ES-I3 (cell line): ENCODE measurements at regions not wholly inside any gene's neighbourhood (a gene's known extent, or its start where the extent isn't known, plus 50 kb on each side); places are given as distances from the start of the nearest gene placed in this dataset.

ENCODE experiments used
- H3K36me3 ChIP-seq: 2 replicates; pipeline ENCODE4 v1.6.1; 2013; ENCODE audit warnings: mild to moderate bottlenecking, low read length, control low read depth, moderate library complexity; ENCODE audit not compliant: insufficient read depth
- H3K4me1 ChIP-seq: 2 replicates; pipeline ENCODE4 v1.6.1; 2013; ENCODE audit warnings: mild to moderate bottlenecking, control low read depth, low read length; ENCODE audit not compliant: insufficient read depth
- H3K9ac ChIP-seq: 2 replicates; pipeline ENCODE4 v1.6.1; 2013; ENCODE audit warnings: low read depth, mild to moderate bottlenecking, low read length, moderate library complexity
- H3K9me3 ChIP-seq: 2 replicates; pipeline ENCODE4 v1.6.1; 2013; ENCODE audit warnings: mild to moderate bottlenecking, low read length, moderate library complexity; ENCODE audit not compliant: control insufficient read depth, insufficient read depth

GRCh38 chr5:56624751-56625150, 190.6 kb upstream of the MAP3K1 start:
- no peaks in the 10 kb centered on the region; the same call in 1 of the 2 replicates for H3K9me3 ChIP-seq
- H3K4me1 ChIP-seq: no peaks in the 10 kb centered on the region
- no peaks in the 10 kb centered on the region for H3K36me3 ChIP-seq
- no peak overlapping the region for H3K9ac ChIP-seq

GRCh38 chr5:56622141-56622540, 193.2 kb upstream of the MAP3K1 start:
- H3K9ac ChIP-seq: no peak overlapping the region

GRCh38 chr5:56620903-56621677, 194.3 kb upstream of the MAP3K1 start:
- Histone ChIP-seq H3K9me3 (no peaks in the 10 kb centered on the region), H3K4me1 (no peaks in the 10 kb centered on the region), H3K9ac (no peak overlapping the region), H3K36me3 (no peaks in the 10 kb centered on the region)

More at GRCh38 chr5:56622141-56622540, 193.2 kb upstream of the MAP3K1 start:
- Histone ChIP-seq H3K4me1 (no peaks in the 10 kb centered on the region), H3K9me3 (no peaks in the 10 kb centered on the region; the same call in 1 of the 2 replicates), H3K36me3 (no peaks in the 10 kb centered on the region)

GRCh38 chr5:56617998-56618397, 197.4 kb upstream of the MAP3K1 start:
- Histone ChIP-seq H3K9ac (no peak overlapping the region), H3K9me3 (no peaks in the 10 kb centered on the region), H3K4me1 (no peaks in the 10 kb centered on the region), H3K36me3 (no peaks in the 10 kb centered on the region)

- Histone ChIP-seq H3K9ac (no peak overlapping the region), H3K36me3 (no peaks in the 10 kb centered on the region), H3K9me3 (no peaks in the 10 kb centered on the region), H3K4me1 (no peaks in the 10 kb centered on the region)
Measured at GRCh38 chr5:56616454-56617160, 198.7 kb upstream of the MAP3K1 start.

- Histone ChIP-seq H3K36me3 (no peaks in the 10 kb centered on the region), H3K4me1 (no peaks in the 10 kb centered on the region), H3K9me3 (0 out of 2 replicates have a peak, but pooled peaks cover 4% of the 10 kb centered on the region), H3K9ac (no peak overlapping the region)
Measured at GRCh38 chr5:56615361-56616153, 199.8 kb upstream of the MAP3K1 start.

- Histone ChIP-seq H3K9ac (no peak overlapping the region), H3K9me3 (0 out of 2 replicates have a peak, but pooled peaks cover 4% of the 10 kb centered on the region), H3K36me3 (no peaks in the 10 kb centered on the region), H3K4me1 (peaks cover 12% of the 10 kb centered on the region)
Measured at GRCh38 chr5:56612759-56613158, 202.6 kb upstream of the MAP3K1 start.

GRCh38 chr5:56612353-56612752, 203.0 kb upstream of the MAP3K1 start:
- 0 out of 2 replicates have a peak, but pooled peaks cover 4% of the 10 kb centered on the region for H3K9me3 ChIP-seq
- H3K36me3 ChIP-seq: no peaks in the 10 kb centered on the region
- H3K9ac ChIP-seq: no peak overlapping the region
- peaks cover 16% of the 10 kb centered on the region for H3K4me1 ChIP-seq

GRCh38 chr5:56610093-56610698, 205.2 kb upstream of the MAP3K1 start:
- H3K36me3 ChIP-seq: no peaks in the 10 kb centered on the region
- H3K9me3 ChIP-seq: 0 out of 2 replicates have a peak, but pooled peaks cover 4% of the 10 kb centered on the region
- no peak overlapping the region for H3K9ac ChIP-seq
- H3K4me1 ChIP-seq: peaks cover 19% of the 10 kb centered on the region

GRCh38 chr5:56608217-56608925, 207.0 kb upstream of the MAP3K1 start:
- peaks cover 19% of the 10 kb centered on the region for H3K4me1 ChIP-seq

GRCh38 chr5:56607551-56607950, 207.8 kb upstream of the MAP3K1 start:
- Histone ChIP-seq H3K9ac (no peak overlapping the region), H3K36me3 (no peaks in the 10 kb centered on the region), H3K4me1 (peaks cover 19% of the 10 kb centered on the region), H3K9me3 (0 out of 2 replicates have a peak, but pooled peaks cover 4% of the 10 kb centered on the region)

More at GRCh38 chr5:56608217-56608925, 207.0 kb upstream of the MAP3K1 start:
- no peak overlapping the region for H3K9ac ChIP-seq
- H3K9me3 ChIP-seq: 0 out of 2 replicates have a peak, but pooled peaks cover 4% of the 10 kb centered on the region
- H3K36me3 ChIP-seq: no peaks in the 10 kb centered on the region

GRCh38 chr5:56607074-56607473, 208.3 kb upstream of the MAP3K1 start:
- peaks cover 19% of the 10 kb centered on the region for H3K4me1 ChIP-seq
- H3K9ac ChIP-seq: no peak overlapping the region
- no peaks in the 10 kb centered on the region for H3K36me3 ChIP-seq
- H3K9me3 ChIP-seq: 0 out of 2 replicates have a peak, but pooled peaks cover 4% of the 10 kb centered on the region

- peaks cover 19% of the 10 kb centered on the region for H3K4me1 ChIP-seq
- 0 out of 2 replicates have a peak, but pooled peaks cover 4% of the 10 kb centered on the region for H3K9me3 ChIP-seq
- no peaks in the 10 kb centered on the region for H3K36me3 ChIP-seq
- H3K9ac ChIP-seq: no peak overlapping the region
Measured at GRCh38 chr5:56606192-56606591, 209.2 kb upstream of the MAP3K1 start.
